ENCODE measurements at regions not wholly inside any gene's neighbourhood (a gene's known extent, or its start where the extent isn't known, plus 50 kb on each side); places are given as distances from the start of the nearest gene placed in this dataset.

DNA sequence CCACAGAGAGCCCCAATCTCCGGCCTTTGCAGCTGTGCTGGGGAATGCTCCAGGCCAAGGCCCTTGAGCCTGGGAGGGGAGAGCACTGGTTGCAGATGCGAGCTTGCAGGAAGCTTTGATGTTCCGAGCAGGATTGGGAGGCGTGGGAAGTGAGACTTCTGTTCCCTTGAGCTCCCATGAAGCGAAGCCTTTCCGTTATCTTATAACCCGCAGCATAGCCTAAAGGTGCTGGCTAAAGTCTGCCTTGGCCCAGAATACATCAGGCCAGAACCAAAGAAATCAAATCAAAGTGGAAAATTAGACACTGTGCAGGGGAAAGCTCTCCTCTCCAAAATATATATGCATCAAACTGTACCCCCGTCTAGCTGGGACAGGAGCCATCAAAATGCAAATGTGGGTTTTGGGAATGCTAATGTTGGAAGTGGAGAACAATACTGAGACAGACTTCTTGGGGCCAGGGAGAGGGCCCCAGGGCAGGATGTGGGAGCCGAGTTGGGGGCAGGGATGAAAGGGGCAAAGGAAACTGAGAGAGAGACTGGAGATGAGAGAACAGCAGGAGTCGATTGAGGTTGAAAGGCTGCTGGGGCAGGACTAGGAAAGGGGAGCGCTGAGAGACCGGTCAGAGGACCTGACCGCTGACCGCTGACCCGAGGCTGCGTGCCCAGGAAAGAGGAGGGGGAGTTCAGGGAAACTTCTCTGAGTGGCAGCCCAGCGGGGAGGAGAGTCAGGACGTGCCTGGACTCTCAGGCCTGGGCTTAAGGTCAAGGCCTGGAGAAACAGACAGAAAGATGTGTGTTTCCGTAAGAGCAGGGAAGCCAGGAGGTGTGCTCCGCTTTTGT is 152.2 kb upstream of the PARP11 start:
- DNase-seq (ENCODE audit: low read depth): no peak
- TF ChIP-seq, protein P1, sequence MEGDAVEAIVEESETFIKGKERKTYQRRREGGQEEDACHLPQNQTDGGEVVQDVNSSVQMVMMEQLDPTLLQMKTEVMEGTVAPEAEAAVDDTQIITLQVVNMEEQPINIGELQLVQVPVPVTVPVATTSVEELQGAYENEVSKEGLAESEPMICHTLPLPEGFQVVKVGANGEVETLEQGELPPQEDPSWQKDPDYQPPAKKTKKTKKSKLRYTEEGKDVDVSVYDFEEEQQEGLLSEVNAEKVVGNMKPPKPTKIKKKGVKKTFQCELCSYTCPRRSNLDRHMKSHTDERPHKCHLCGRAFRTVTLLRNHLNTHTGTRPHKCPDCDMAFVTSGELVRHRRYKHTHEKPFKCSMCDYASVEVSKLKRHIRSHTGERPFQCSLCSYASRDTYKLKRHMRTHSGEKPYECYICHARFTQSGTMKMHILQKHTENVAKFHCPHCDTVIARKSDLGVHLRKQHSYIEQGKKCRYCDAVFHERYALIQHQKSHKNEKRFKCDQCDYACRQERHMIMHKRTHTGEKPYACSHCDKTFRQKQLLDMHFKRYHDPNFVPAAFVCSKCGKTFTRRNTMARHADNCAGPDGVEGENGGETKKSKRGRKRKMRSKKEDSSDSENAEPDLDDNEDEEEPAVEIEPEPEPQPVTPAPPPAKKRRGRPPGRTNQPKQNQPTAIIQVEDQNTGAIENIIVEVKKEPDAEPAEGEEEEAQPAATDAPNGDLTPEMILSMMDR (IDR thresholded peaks at IDR 0.05; ENCODE audit: insufficient read depth, low read depth, low read length, missing control alignments): no peak
- no peak overlapping the region for H3K4me3 ChIP-seq (ENCODE audit: low read depth, low read length)

DNA sequence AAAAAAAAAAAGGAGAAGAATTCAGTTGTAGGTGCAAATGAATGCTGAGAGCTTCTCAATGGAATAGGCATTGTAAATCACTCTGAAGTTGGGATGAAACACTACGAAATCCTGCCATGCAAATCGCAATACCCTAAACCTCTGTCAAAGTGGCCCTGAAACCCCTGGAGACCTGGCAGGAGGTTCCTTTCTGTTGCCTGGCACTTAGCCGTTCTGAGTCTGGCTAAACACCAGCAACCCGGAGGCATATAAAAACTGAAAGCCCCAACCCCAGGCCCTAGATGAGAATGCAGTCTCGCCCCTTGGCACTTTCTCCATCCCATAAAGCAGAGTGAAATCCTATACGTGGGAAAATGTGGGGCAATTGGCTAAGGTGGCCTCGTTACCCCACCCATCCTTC is 151.5 kb upstream of the PARP11 start:
- H3K4me3 ChIP-seq (ENCODE audit: low read depth, low read length): no peak overlapping the region
- TF ChIP-seq, protein P1 (IDR thresholded peaks at IDR 0.05; ENCODE audit: insufficient read depth, low read depth, low read length, missing control alignments): no peak
- DNase-seq (ENCODE audit: low read depth): no peak

DNA sequence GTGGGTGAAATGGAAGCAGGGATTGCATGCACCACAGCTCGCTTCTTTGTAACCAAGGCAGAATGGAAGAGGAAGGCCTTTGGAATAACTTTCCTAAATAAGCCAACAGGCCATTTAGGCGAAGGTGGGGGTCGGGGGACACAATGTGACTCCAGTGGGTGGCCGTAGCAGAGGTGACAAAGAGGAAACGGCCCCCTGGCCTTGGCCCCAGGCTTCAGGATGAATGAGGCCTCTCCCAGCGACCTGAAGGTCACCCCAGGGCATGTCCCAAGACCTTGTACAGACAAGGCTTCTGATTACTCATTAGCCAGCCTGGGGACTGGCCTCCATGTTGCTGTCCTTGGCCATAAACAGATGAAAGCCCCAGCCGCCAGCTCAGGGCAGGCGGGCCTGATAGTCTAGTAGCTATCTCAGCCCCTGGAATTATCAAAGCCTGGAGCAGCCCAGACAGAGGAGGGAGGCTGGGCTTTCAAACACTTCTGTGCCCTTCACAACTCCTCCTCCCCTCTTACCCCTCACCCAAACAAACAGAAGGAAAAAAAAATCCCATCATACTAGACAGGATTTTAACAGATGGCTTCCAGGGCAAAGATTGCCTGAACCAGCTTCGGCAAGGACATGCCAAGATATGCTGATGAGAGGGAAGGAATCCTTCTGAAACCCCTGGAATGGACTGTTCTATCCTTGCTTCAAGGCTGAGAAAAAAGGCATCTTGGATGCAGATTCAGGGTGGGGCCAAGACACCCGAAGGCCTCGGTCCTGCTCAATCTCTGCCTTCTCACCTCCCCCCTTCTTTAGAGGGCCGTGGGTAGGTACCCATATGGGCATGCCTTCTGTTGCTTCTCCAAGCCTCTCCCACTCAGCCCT is 142.3 kb upstream of the PARP11 start:
- TF ChIP-seq, protein P1 (IDR thresholded peaks at IDR 0.05; ENCODE audit: insufficient read depth, low read depth, low read length, missing control alignments): no peak
- DNase-seq (ENCODE audit: low read depth): no peak
- H3K4me3 ChIP-seq (ENCODE audit: low read depth, low read length): no peak overlapping the region

DNA sequence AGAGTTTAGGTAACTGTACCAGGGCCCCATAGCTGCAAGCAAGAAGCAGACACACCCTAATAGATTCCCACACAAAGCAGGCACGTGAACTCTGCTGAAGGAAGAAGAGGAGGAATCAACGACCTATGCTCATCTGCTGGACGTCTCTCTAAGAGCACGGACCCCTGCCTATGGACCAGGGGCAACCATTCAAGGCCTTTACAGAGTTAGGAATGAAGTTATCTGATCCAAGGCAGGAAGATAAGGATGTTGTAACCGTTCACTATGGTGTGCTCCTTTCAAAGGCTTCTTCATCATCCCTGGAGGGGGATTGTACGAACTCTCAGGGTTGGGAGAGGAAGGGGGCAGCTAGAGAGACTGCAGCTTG is 141.6 kb upstream of the PARP11 start:
- TF ChIP-seq, protein P1 (IDR thresholded peaks at IDR 0.05; ENCODE audit: insufficient read depth, low read depth, low read length, missing control alignments): no peak
- no peak overlapping the region for H3K4me3 ChIP-seq (ENCODE audit: low read depth, low read length)
- DNase-seq (ENCODE audit: low read depth): no peak

DNA sequence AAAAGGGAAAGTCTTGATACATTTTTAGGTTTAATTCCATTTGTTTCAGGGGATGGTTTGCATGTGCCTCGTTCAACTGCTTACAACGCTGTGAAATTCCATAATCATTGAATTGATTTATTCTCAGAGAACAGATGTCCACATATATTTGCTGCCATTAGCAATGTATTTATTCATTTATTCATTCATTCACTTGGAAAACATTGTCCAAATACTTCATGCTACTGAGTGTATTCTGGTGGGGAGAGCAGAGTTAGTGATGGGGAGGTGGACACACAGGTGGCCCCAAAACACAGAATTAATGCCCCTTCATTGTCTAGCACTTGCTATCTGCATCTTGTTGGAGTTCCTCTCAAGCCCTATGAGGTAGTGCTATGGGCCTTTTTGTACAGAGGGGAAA is 141.2 kb upstream of the PARP11 start:
- DNase-seq (ENCODE audit: low read depth): no peak
- H3K4me3 ChIP-seq (ENCODE audit: low read depth, low read length): no peak overlapping the region
- TF ChIP-seq, protein P1 (IDR thresholded peaks at IDR 0.05; ENCODE audit: insufficient read depth, low read depth, low read length, missing control alignments): no peak

DNA sequence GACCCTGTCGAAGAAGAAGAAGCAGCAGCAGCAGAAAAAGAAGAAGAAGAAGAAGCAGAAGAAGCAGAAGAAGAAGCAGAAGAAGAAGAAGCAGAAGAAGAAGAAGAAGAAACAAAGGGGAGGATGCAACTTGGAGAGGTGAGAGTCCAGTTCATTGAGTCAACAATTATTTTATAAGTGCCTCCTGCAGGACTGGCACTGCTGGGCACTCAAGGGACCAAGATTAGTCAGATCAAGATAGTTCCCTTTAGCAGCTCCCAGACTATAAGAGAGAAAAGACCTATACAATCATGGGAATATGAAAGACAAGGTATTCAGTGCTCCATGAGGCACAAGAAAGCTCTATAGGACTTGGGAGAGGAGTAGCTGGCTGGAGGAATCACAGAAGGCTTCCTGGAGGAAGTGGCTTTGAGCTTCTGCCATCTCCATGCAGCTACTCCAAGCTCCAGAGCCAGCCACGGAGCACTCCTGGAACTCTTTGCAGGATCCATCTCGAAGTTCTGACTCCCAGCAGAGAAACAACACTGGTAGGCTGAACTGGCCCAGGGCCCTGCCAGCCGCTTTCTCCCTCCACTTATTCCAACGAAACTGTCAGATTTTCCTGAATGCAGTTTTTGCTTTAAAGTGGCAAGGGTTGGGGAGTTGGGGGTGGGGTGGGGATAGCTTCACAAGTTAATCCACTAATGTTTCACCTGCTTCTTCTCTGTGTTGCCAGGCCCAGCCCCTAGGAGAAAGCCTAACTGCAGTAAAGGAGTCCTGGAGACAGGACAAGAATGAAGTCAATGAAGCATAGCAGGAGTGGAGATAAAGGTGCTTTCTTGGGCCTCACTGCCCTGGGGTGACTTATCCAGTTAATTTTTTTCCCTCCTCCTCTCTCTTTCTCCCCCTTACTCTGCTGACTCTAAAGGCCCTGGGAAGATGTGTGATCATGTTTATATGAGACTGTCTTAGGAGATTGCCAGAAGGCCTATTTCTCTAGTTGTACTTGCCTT is 140.1 kb upstream of the PARP11 start:
- TF ChIP-seq, protein P1 (IDR thresholded peaks at IDR 0.05; ENCODE audit: insufficient read depth, low read depth, low read length, missing control alignments): no peak
- DNase-seq (ENCODE audit: low read depth): no peak
- no peak overlapping the region for H3K4me3 ChIP-seq (ENCODE audit: low read depth, low read length)
